HEK293 (cell line): ENCODE measurements at regions not wholly inside any gene's neighbourhood (a gene's known extent, or its start where the extent isn't known, plus 50 kb on each side); places are given as distances from the start of the nearest gene placed in this dataset.

ENCODE experiments used
- ATF2 ChIP-seq: fragments of 450-650 bp; formaldehyde crosslinking; IDR thresholded peaks from 2 replicates; pipeline ENCODE4 v1.5.1; 2016; ENCODE audit warnings: missing biosample characterization, missing genetic modification characterization, low read depth
- BCL11A ChIP-seq: fragments of 450-650 bp; formaldehyde crosslinking; IDR thresholded peaks from 2 replicates; pipeline ENCODE4 v1.5.1; 2016; ENCODE audit warnings: low read depth, missing biosample characterization, missing genetic modification characterization
- GLI4 ChIP-seq: fragments of 450-650 bp; formaldehyde crosslinking; IDR thresholded peaks from 2 replicates; pipeline ENCODE4 v1.5.1; 2016; ENCODE audit warnings: missing biosample characterization, missing genetic modification characterization
- HOXA7 ChIP-seq: sonication (generic); formaldehyde crosslinking; IDR thresholded peaks from 2 replicates; pipeline ENCODE4 v1.8.1; 2022; ENCODE audit warnings: missing genetic modification reagents, borderline replicate concordance
- MYNN ChIP-seq: fragments of 450-650 bp; formaldehyde crosslinking; IDR thresholded peaks from 2 replicates; pipeline ENCODE4 v1.5.1; 2016; ENCODE audit warnings: missing biosample characterization, missing genetic modification characterization, borderline replicate concordance
- ZBTB1 ChIP-seq: fragments of 450-650 bp; formaldehyde crosslinking; IDR thresholded peaks from 2 replicates; pipeline ENCODE4 v1.5.1; 2016; ENCODE audit warnings: missing biosample characterization, missing genetic modification characterization
- ZBTB8A ChIP-seq: fragments of 450-650 bp; formaldehyde crosslinking; IDR thresholded peaks from 2 replicates; pipeline ENCODE4 v1.5.1; 2016; ENCODE audit warnings: missing biosample characterization, missing genetic modification characterization
- ZNF121 ChIP-seq: fragments of 450-650 bp; formaldehyde crosslinking; IDR thresholded peaks from 2 replicates; pipeline ENCODE4 v1.5.1; 2016; ENCODE audit warnings: missing biosample characterization, missing genetic modification characterization
- ZNF148 ChIP-seq: fragments of 450-650 bp; formaldehyde crosslinking; IDR thresholded peaks from 2 replicates; pipeline ENCODE4 v1.5.0; 2017; ENCODE audit warnings: missing biosample characterization, missing genetic modification characterization, borderline replicate concordance
- ZNF24 ChIP-seq: fragments of 450-650 bp; formaldehyde crosslinking; IDR thresholded peaks from 2 replicates; pipeline ENCODE4 v1.5.1; 2016; ENCODE audit warnings: missing biosample characterization, missing genetic modification characterization
- ZNF660 ChIP-seq: fragments of 450-650 bp; IDR thresholded peaks from 2 replicates; pipeline ENCODE4 v1.5.1; 2018; ENCODE audit warnings: missing biosample characterization, mild to moderate bottlenecking, missing genetic modification characterization
- ZNF677 ChIP-seq: fragments of 450-650 bp; IDR thresholded peaks from 2 replicates; pipeline ENCODE4 v1.5.0; 2018; ENCODE audit warnings: missing biosample characterization, mild to moderate bottlenecking, missing genetic modification characterization, moderate library complexity
- TF ChIP-seq, protein P1 (sequence below): fragments of 450-650 bp; formaldehyde crosslinking; IDR thresholded peaks from 2 replicates; pipeline ENCODE4 v1.5.1; 2016; ENCODE audit warnings: missing biosample characterization, missing genetic modification characterization

DNA sequence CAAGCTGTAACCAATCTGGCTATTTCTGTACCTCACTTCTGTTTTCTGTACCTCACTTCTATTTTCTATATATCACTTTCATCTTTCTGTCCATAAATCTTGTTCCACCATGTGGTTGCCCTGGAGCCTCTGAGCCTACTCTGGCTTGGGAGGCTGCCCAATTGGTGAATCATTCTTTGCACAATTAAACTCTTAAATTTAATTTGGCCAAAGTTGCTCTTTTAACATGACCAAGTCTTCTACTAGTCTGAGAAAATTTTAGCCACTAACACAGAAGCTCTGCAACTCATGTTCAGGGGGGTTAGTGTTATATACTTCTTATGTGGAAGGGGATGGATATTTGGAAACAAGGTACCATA is 503.5 kb downstream of the KIF20B start:
- no peak for TF ChIP-seq ATF2
- no peak for TF ChIP-seq HOXA7 (CRISPR knock-in tag)
- TF ChIP-seq ZNF121 (tag by site-specific recombination), result no peak
- no peak for TF ChIP-seq ZNF148 (tag by site-specific recombination)
- no peak for TF ChIP-seq ZBTB8A (tag by site-specific recombination)
- TF ChIP-seq, protein P1, sequence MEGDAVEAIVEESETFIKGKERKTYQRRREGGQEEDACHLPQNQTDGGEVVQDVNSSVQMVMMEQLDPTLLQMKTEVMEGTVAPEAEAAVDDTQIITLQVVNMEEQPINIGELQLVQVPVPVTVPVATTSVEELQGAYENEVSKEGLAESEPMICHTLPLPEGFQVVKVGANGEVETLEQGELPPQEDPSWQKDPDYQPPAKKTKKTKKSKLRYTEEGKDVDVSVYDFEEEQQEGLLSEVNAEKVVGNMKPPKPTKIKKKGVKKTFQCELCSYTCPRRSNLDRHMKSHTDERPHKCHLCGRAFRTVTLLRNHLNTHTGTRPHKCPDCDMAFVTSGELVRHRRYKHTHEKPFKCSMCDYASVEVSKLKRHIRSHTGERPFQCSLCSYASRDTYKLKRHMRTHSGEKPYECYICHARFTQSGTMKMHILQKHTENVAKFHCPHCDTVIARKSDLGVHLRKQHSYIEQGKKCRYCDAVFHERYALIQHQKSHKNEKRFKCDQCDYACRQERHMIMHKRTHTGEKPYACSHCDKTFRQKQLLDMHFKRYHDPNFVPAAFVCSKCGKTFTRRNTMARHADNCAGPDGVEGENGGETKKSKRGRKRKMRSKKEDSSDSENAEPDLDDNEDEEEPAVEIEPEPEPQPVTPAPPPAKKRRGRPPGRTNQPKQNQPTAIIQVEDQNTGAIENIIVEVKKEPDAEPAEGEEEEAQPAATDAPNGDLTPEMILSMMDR (tag by site-specific recombination), result no peak
- TF ChIP-seq MYNN (tag by site-specific recombination), result no peak
- no peak for TF ChIP-seq ZNF660 (tag by site-specific recombination)
- no peak for TF ChIP-seq ZNF24
- no peak for TF ChIP-seq BCL11A (tag by site-specific recombination)
- no peak for TF ChIP-seq ZBTB1 (tag by site-specific recombination)
- TF ChIP-seq GLI4 (tag by site-specific recombination), result no peak
- no peak for TF ChIP-seq ZNF677 (tag by site-specific recombination)
